T-cell (primary cell): ENCODE measurements at regions not wholly inside any gene's neighbourhood (a gene's known extent, or its start where the extent isn't known, plus 50 kb on each side); places are given as distances from the start of the nearest gene placed in this dataset.

Experiments
- ATAC-seq, 4 experiments: fragments of 200-7000 bp in 3 of 4; fragments of 150-1000 bp in 1 of 4; cut with Tn5 transposase; replicated peaks in 1 of 4; 1 replicate in 3 of 4; 2 replicates in 1 of 4; pipeline ENCODE4 v1.10.0; 2021; ENCODE audit warnings: moderate library complexity in 3 of 4, mild to moderate bottlenecking in 2 of 4, moderate number of reproducible peaks in 1 of 4
- CTCF ChIA-PET, 2 donors: fragments of 300-600 bp; sonication (Branson Sonifier 250); formaldehyde crosslinking; loops; one replicate each; lab custom pipeline; 2022; ENCODE audit warnings: antibody characterized with exemption in 2 of 2; lab: Charles Lee
- POLR2A ChIA-PET, 2 donors: fragments of 300-600 bp; sonication (Branson Sonifier 250); formaldehyde crosslinking; loops; one replicate each; lab custom pipeline; 2022; ENCODE audit warnings: antibody characterized with exemption in 2 of 2; lab: Charles Lee
- DNase-seq, 35 experiments: peaks; one replicate each; pipeline versions ENCODE4 v3.0.0 to v3.0.0-alpha.2; 2013 to 2023
- H3K27ac ChIP-seq: one replicate; pipeline ENCODE4 v1.5.1; 2013; ENCODE audit warnings: low read length
- H3K27me3 ChIP-seq, 2 experiments: replicated peaks in 1 of 2; 1 replicate in 1 of 2; 2 replicates in 1 of 2; pipeline versions ENCODE4 v1.6.1 to v1.7.0; 2013; ENCODE audit warnings: low read length in 1 of 2, mixed read lengths in 1 of 2; ENCODE audit not compliant: control insufficient read depth in 2 of 2, insufficient read depth in 2 of 2; ENCODE audit errors: extremely low read depth in 1 of 2
- H3K36me3 ChIP-seq, 2 donors: 1 replicate in 1 of 2; 2 replicates in 1 of 2; pipeline versions ENCODE4 v1.6.1 to v1.7.0; 2013; ENCODE audit warnings: low read length in 1 of 2; ENCODE audit not compliant: control insufficient read depth in 2 of 2, insufficient read depth in 1 of 2; ENCODE audit errors: extremely low read depth in 1 of 2
- H3K4me1 ChIP-seq, 2 experiments: 1 replicate in 1 of 2; 2 replicates in 1 of 2; pipeline versions ENCODE4 v1.6.1 to v1.7.0; 2013; ENCODE audit warnings: low read length in 2 of 2, mixed read lengths in 1 of 2; ENCODE audit not compliant: insufficient read depth in 2 of 2, control insufficient read depth in 1 of 2; ENCODE audit errors: extremely low read depth in 1 of 2
- H3K4me3 ChIP-seq, 2 donors: 1 replicate in 1 of 2; 2 replicates in 1 of 2; pipeline versions ENCODE4 v1.5.1 to v1.7.0; 2013; ENCODE audit warnings: mild to moderate bottlenecking in 2 of 2, low read length in 1 of 2, moderate library complexity in 1 of 2; ENCODE audit not compliant: control insufficient read depth in 1 of 2; ENCODE audit errors: extremely low read depth in 1 of 2
- H3K9me3 ChIP-seq: 2 replicates; pipeline ENCODE4 v1.7.0; 2013
- H3K27ac Mint-ChIP-seq, 2 donors: one replicate each; pipeline ENCODE4 v1.8.0; 2020 to 2021; ENCODE audit warnings: mild to moderate bottlenecking in 2 of 2, mixed read lengths in 2 of 2
- H3K27me3 Mint-ChIP-seq, 2 donors: one replicate each; pipeline ENCODE4 v1.8.0; 2021 to 2022; ENCODE audit warnings: mixed read lengths in 2 of 2
- H3K36me3 Mint-ChIP-seq: one replicate; pipeline ENCODE4 v1.8.0; 2021; ENCODE audit warnings: mixed read lengths
- H3K4me1 Mint-ChIP-seq, 3 donors: one replicate each; pipeline ENCODE4 v1.8.0; 2020 to 2022; ENCODE audit warnings: mixed read lengths in 3 of 3, mild to moderate bottlenecking in 1 of 3
- H3K4me3 Mint-ChIP-seq, 3 donors: one replicate each; pipeline ENCODE4 v1.8.0; 2020 to 2022; ENCODE audit warnings: mild to moderate bottlenecking in 3 of 3, mixed read lengths in 3 of 3, moderate library complexity in 3 of 3
- H3K9me3 Mint-ChIP-seq, 3 donors: one replicate each; pipeline ENCODE4 v1.8.0; 2020 to 2022; ENCODE audit warnings: mixed read lengths in 3 of 3
- WGBS: methylation state at CpG from one replicate; pipeline ENCODE4 v1.1.5; 2013; ENCODE audit warnings: missing lambda C conversion rate; ENCODE audit not compliant: insufficient coverage; 5-methylcytosine and 5-hydroxymethylcytosine counted together

- DNase-seq (no peak), ATAC-seq (no peak)
- peaks cover 9 to 22% (median 9%) of the 10 kb centered on the region in 3 donors for H3K4me1 Mint-ChIP-seq
- no peaks in the 10 kb centered on the region for H3K9me3 ChIP-seq
- peaks cover 0 to 16% of the 10 kb centered on the region in 2 donors for H3K27me3 Mint-ChIP-seq
- no peaks in the 10 kb centered on the region for H3K4me1 ChIP-seq
- H3K9me3 Mint-ChIP-seq: no peaks in the 10 kb centered on the region
- POLR2A ChIA-PET: no interaction called here
- CTCF ChIA-PET: no interaction called here
- H3K27ac Mint-ChIP-seq: peak overlapping the region; percentile 8 to 36
- H3K4me3 ChIP-seq: no peak overlapping the region
- peaks cover 24% of the 10 kb centered on the region for H3K36me3 Mint-ChIP-seq
- H3K27me3 ChIP-seq: no peaks in the 10 kb centered on the region
- WGBS: 100% methylated on average over 1 of the region's 2 CpGs
- H3K36me3 ChIP-seq: peaks cover 0 to 6% of the 10 kb centered on the region in 2 donors
- H3K4me3 Mint-ChIP-seq: no peak overlapping the region
- no peak overlapping the region for H3K27ac ChIP-seq
Measured at GRCh38 chrX:74251006-74251930, 52.7 kb upstream of the ZCCHC13 start.

GRCh38 chrX:74250574-74250973, 53.4 kb upstream of the ZCCHC13 start:
- no peak overlapping the region for H3K27ac ChIP-seq
- Mint-ChIP-seq H3K4me1 (peaks cover 9 to 22% (median 9%) of the 10 kb centered on the region in 3 donors), H3K36me3 (peaks cover 19% of the 10 kb centered on the region), H3K4me3 (no peak overlapping the region), H3K27ac (peak overlapping the region in 1 of 2 donors; percentile 39), H3K9me3 (no peaks in the 10 kb centered on the region), H3K27me3 (peaks cover 0 to 16% of the 10 kb centered on the region in 2 donors)
- no peaks in the 10 kb centered on the region for H3K4me1 ChIP-seq
- no peaks in the 10 kb centered on the region for H3K27me3 ChIP-seq
- CTCF ChIA-PET: no interaction called here
- no peak for DNase-seq
- H3K4me3 ChIP-seq: no peak overlapping the region
- H3K36me3 ChIP-seq: peaks cover 0 to 6% of the 10 kb centered on the region in 2 donors
- WGBS: no CpG with 5 or more reads among the region's 2 CpGs
- POLR2A ChIA-PET: interaction anchor here in 1 of 2 donors (0.6 kb wide), 1 partner anchor 23 kb away, joined by 3 read pairs; no protein-coding TSS in a partner anchor
- no peaks in the 10 kb centered on the region for H3K9me3 ChIP-seq
- no peak for ATAC-seq

GRCh38 chrX:74249963-74250362, 54.0 kb upstream of the ZCCHC13 start:
- CTCF ChIA-PET: no interaction called here

GRCh38 chrX:74248889-74249288, 55.1 kb upstream of the ZCCHC13 start:
- Mint-ChIP-seq H3K9me3 (no peaks in the 10 kb centered on the region), H3K4me1 (peaks cover 8 to 17% (median 9%) of the 10 kb centered on the region in 3 donors), H3K27me3 (peaks cover 0 to 16% of the 10 kb centered on the region in 2 donors), H3K36me3 (peaks cover 19% of the 10 kb centered on the region), H3K27ac (no peak overlapping the region), H3K4me3 (no peak overlapping the region)
- Histone ChIP-seq H3K27ac (no peak overlapping the region), H3K27me3 (no peaks in the 10 kb centered on the region), H3K9me3 (no peaks in the 10 kb centered on the region), H3K36me3 (peaks cover 0 to 2% of the 10 kb centered on the region in 2 donors), H3K4me1 (no peaks in the 10 kb centered on the region), H3K4me3 (no peak overlapping the region)
- no CpG with 5 or more reads among the region's 4 CpGs for WGBS
- CTCF ChIA-PET: no interaction called here
- POLR2A ChIA-PET: interaction anchor here in 1 of 2 donors (0.5 kb wide), 1 partner anchor 394 kb away, joined by 8 read pairs; no protein-coding TSS in a partner anchor
- ATAC-seq (no peak), DNase-seq (no peak)

More at GRCh38 chrX:74249963-74250362, 54.0 kb upstream of the ZCCHC13 start:
- no peak for DNase-seq
- ATAC-seq: no peak
- Histone ChIP-seq H3K9me3 (no peaks in the 10 kb centered on the region), H3K4me1 (no peaks in the 10 kb centered on the region), H3K27me3 (no peaks in the 10 kb centered on the region), H3K27ac (no peak overlapping the region), H3K4me3 (no peak overlapping the region), H3K36me3 (peaks cover 0 to 6% of the 10 kb centered on the region in 2 donors)
- H3K27ac Mint-ChIP-seq: no peak overlapping the region
- H3K4me3 Mint-ChIP-seq: no peak overlapping the region
- H3K9me3 Mint-ChIP-seq: no peaks in the 10 kb centered on the region
- H3K27me3 Mint-ChIP-seq: peaks cover 0 to 16% of the 10 kb centered on the region in 2 donors
- POLR2A ChIA-PET: interaction anchor here in 1 of 2 donors (0.6 kb wide), 1 partner anchor 23 kb away, joined by 3 read pairs; no protein-coding TSS in a partner anchor
- peaks cover 9 to 22% (median 10%) of the 10 kb centered on the region in 3 donors for H3K4me1 Mint-ChIP-seq
- peaks cover 22% of the 10 kb centered on the region for H3K36me3 Mint-ChIP-seq
- 100% methylated on average over 1 of the region's 11 CpGs for WGBS

GRCh38 chrX:74246524-74246923, 57.5 kb upstream of the ZCCHC13 start:
- Mint-ChIP-seq H3K9me3 (no peaks in the 10 kb centered on the region), H3K36me3 (peaks cover 18% of the 10 kb centered on the region), H3K27ac (no peak overlapping the region), H3K4me3 (no peak overlapping the region), H3K4me1 (peaks cover 8 to 16% (median 9%) of the 10 kb centered on the region in 3 donors), H3K27me3 (peaks cover 0 to 12% of the 10 kb centered on the region in 2 donors)
- Histone ChIP-seq H3K9me3 (no peaks in the 10 kb centered on the region), H3K4me1 (no peaks in the 10 kb centered on the region), H3K27ac (no peak overlapping the region), H3K36me3 (peaks cover 0 to 9% of the 10 kb centered on the region in 2 donors), H3K4me3 (no peak overlapping the region), H3K27me3 (no peaks in the 10 kb centered on the region)
- CTCF ChIA-PET: no interaction called here
- no peak for ATAC-seq
- POLR2A ChIA-PET: no interaction called here
- no peak for DNase-seq

- H3K27me3 ChIP-seq: no peaks in the 10 kb centered on the region
- ChIA-PET POLR2A (interaction anchor here in 1 of 2 donors (1.0 kb wide), 1 partner anchor 49 kb away, joined by 9 read pairs; no protein-coding TSS in a partner anchor), CTCF (interaction anchor here (0.5 to 1.2 kb wide), 3 partner anchors 95 to 1185 kb away, joined by 3 read pairs; no protein-coding TSS in a partner anchor)
- H3K4me3 ChIP-seq: no peak overlapping the region
- Mint-ChIP-seq H3K27ac (no peak overlapping the region), H3K27me3 (peaks cover 0 to 8% of the 10 kb centered on the region in 2 donors), H3K4me3 (no peak overlapping the region), H3K4me1 (peaks cover 5 to 14% (median 11%) of the 10 kb centered on the region in 3 donors), H3K9me3 (no peaks in the 10 kb centered on the region), H3K36me3 (peaks cover 31% of the 10 kb centered on the region)
- WGBS: no CpG with 5 or more reads among the region's 8 CpGs
- H3K27ac ChIP-seq: no peak overlapping the region
- peaks cover 0 to 23% of the 10 kb centered on the region in 2 donors for H3K36me3 ChIP-seq
- no peaks in the 10 kb centered on the region for H3K9me3 ChIP-seq
- no peak for DNase-seq
- no peaks in the 10 kb centered on the region for H3K4me1 ChIP-seq
- no peak for ATAC-seq
Measured at GRCh38 chrX:74242484-74243138, 61.4 kb upstream of the ZCCHC13 start.
